Thymus (tissue), 11 donors: ENCODE measurements at regions not wholly inside any gene's neighbourhood (a gene's known extent, or its start where the extent isn't known, plus 50 kb on each side); places are given as distances from the start of the nearest gene placed in this dataset.

Experiments used
- DNase-seq, 9 donors: peaks; one replicate each; pipeline ENCODE4 v3.0.0-alpha.2; 2013; ENCODE audit warnings: low spot score in 9 of 9, low read depth in 6 of 9, missing footprints in 1 of 9
- H3K27ac ChIP-seq, 2 donors: one replicate each; pipeline ENCODE4 v1.5.1; 2013; ENCODE audit warnings: control low read depth in 1 of 2, low read depth in 1 of 2, low read length in 1 of 2, mild to moderate bottlenecking in 1 of 2, moderate library complexity in 1 of 2
- H3K27me3 ChIP-seq, 2 donors: one replicate each; pipeline ENCODE4 v1.5.1; 2013; ENCODE audit warnings: low read length in 1 of 2; ENCODE audit not compliant: control insufficient read depth in 2 of 2, insufficient read depth in 1 of 2
- H3K36me3 ChIP-seq, 2 donors: one replicate each; pipeline ENCODE4 v1.5.1; 2013; ENCODE audit warnings: low read length in 1 of 2, mild to moderate bottlenecking in 1 of 2, moderate library complexity in 1 of 2; ENCODE audit not compliant: control insufficient read depth in 2 of 2, insufficient read depth in 2 of 2
- H3K4me1 ChIP-seq, 2 donors: one replicate each; pipeline ENCODE4 v1.5.1; 2013; ENCODE audit warnings: low read length in 2 of 2; ENCODE audit not compliant: control insufficient read depth in 2 of 2, insufficient read depth in 2 of 2
- H3K4me3 ChIP-seq, 2 donors: one replicate each; pipeline ENCODE4 v1.5.1; 2013; ENCODE audit warnings: low read length in 2 of 2, control low read depth in 1 of 2, mild to moderate bottlenecking in 1 of 2
- H3K9me3 ChIP-seq, 2 donors: one replicate each; pipeline ENCODE4 v1.5.1; 2013; ENCODE audit warnings: low read length in 1 of 2, mild to moderate bottlenecking in 1 of 2; ENCODE audit not compliant: control insufficient read depth in 2 of 2, insufficient read depth in 1 of 2
- WGBS: extraction: QIAGEN DNeasy Blood & Tissue Kit; methylation state at CpG from one replicate; pipeline ENCODE4 v1.1.7; 2013; 5-methylcytosine and 5-hydroxymethylcytosine counted together
- donor health status: healthy.

DNA sequence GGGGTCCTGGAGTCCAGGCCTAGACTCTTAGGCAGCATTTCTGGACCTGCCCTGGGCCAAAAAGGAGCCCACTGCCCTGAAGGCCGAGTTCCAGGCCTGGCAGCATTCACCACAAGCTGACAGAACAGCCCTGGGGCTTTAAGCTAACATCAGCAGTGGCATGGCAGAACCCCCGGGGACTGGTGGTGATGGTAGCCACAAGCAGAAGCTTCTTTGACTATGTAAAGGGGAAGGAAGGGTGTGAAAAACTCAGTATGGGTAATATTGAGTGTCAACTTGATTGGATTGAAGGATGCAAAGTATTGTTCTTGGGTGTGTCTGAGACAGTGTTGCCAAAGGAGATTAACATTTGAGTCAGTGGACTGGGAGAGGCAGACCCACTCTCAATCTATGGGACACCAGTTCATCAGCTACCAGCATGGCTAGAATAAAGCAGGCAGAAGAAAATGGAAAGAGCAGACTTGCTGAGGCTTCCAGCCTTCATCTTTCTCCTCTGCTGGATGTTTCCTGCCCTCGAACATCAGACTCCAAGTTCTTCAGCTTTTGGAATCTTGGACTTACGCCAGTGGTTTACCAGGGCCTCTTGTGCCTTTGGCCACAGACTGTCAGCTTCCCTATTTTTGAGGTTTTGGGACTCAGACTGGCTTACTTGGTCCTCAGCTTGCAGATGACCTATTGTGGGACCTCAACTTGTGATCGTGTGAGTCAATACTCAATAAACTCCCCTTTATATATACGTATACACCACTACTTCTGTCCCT lies 661.0 kb upstream of the C9orf72 start:
- H3K4me3 ChIP-seq, result no peak overlapping the region
- H3K4me1 ChIP-seq, result no peaks in the 10 kb centered on the region
- no peaks in the 10 kb centered on the region for H3K36me3 ChIP-seq
- H3K27me3 ChIP-seq, result no peaks in the 10 kb centered on the region
- no peak for DNase-seq
- H3K27ac ChIP-seq, result no peak overlapping the region
- no peaks in the 10 kb centered on the region for H3K9me3 ChIP-seq
- 78% methylated on average over 6 of the region's 6 CpGs for WGBS

DNA sequence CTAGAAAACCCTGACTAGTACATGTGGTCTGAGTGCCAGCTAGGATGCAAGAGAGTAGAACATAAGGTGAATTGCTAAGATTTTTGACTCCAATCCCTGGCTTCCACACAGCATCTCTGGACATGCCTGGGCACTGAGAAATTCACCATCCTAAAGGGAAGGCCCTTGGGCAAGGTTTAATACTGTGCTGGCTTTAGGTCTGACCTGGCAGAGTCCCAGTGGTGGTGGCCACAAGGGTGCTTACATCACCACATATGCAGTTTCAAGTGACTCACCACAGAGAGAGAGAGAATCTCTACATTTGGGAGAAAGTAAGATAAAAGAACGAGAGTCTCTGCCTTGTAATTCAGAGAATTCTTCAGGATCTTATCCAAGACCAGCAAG lies 661.6 kb upstream of the C9orf72 start:
- 82% methylated on average over 1 of the region's 1 CpG for WGBS
- Histone ChIP-seq H3K4me3 (no peak overlapping the region), H3K9me3 (no peaks in the 10 kb centered on the region), H3K4me1 (no peaks in the 10 kb centered on the region), H3K27ac (no peak overlapping the region), H3K27me3 (no peaks in the 10 kb centered on the region), H3K36me3 (no peaks in the 10 kb centered on the region)
- DNase-seq, result no peak

DNA sequence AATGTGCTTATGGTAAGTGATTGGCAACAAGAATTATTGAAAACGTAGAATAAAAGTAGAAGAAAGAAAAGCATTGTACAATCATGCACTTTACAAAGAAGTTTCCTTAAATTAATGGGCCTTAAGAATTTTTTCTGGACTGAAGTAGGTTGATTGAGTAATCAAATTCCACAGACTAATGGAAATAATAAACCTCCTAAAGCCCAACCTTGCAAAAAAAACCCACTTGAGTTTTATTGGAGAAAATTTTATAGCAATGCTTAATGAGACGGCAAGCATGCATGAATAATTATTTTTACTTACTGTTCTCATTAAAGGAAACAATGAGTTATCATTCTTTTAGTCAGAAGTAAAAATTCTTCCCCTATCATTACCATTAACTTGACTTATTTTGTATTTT lies 676.1 kb upstream of the C9orf72 start:
- H3K36me3 ChIP-seq, result no peaks in the 10 kb centered on the region
- H3K4me1 ChIP-seq, result no peaks in the 10 kb centered on the region
- H3K27me3 ChIP-seq, result no peaks in the 10 kb centered on the region
- no peak overlapping the region for H3K27ac ChIP-seq
- no peaks in the 10 kb centered on the region for H3K9me3 ChIP-seq
- WGBS, result 81% methylated on average over 2 of the region's 2 CpGs
- no peak for DNase-seq
- no peak overlapping the region for H3K4me3 ChIP-seq

DNA sequence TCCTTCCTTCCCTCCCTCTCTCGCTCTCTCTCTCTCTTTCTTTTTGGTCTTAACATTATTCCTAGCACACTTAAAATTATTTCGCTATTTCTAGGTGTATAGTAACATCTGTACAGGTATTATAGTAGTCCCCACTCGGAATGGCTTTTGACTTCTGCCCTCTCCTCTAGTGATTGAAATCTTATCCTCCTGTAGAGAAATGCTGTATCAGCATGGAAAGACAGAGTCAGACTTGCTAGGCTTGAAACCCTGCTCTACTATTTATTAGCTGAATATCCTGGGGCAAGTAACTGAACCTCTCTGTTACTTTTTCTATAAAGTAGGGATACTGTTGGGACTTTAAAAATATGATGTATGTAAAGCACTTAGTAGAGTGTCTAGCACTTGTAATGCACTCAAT lies 681.9 kb upstream of the C9orf72 start:
- Histone ChIP-seq H3K4me3 (no peak overlapping the region), H3K36me3 (no peaks in the 10 kb centered on the region), H3K27me3 (no peaks in the 10 kb centered on the region), H3K9me3 (no peaks in the 10 kb centered on the region), H3K27ac (no peak overlapping the region), H3K4me1 (no peaks in the 10 kb centered on the region)
- no peak for DNase-seq
- WGBS, result 81% methylated on average over 3 of the region's 3 CpGs

DNA sequence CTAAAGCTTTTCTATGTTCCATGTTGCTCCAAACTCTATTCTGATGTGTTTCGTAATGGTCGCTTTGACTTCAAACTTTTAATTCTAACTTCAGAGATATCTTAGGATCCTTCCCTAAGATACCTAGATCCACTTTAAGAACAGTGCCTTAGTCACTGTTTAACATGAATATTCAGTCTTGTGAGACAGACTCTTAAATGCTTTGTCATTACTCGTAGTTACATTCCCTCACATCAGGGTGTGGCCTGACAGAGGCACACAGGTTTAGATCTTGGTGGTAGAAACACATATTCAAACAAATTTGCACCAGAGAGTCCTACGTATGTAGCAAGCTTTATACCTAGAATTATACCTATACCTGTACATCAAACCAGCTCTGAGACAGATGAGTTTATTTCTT lies 687.0 kb upstream of the C9orf72 start:
- 94% methylated on average over 4 of the region's 4 CpGs for WGBS
- Histone ChIP-seq H3K36me3 (no peaks in the 10 kb centered on the region), H3K4me1 (no peaks in the 10 kb centered on the region), H3K9me3 (no peaks in the 10 kb centered on the region), H3K27ac (no peak overlapping the region), H3K27me3 (no peaks in the 10 kb centered on the region), H3K4me3 (no peak overlapping the region)
- no peak for DNase-seq

DNA sequence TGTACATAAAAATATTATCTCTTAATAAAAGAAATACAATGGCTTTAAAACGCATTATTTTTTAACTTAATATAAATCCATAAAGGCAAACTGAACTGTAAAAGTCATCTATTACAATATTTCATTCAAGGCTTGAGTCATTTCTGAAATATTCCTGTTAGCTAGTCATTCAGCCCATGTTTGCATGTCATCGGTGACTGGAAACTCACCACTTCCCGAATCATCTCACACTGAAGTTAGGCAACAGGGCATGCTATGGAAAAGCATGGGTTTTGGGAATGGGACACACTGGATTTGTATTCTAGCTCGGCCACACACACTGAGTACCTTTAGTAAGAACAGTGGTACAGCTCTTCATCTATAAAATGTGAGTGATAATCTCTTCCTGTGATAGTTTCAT lies 691.1 kb upstream of the C9orf72 start:
- no peak overlapping the region for H3K4me3 ChIP-seq
- no peaks in the 10 kb centered on the region for H3K36me3 ChIP-seq
- H3K27ac ChIP-seq, result no peak overlapping the region
- no peak for DNase-seq
- H3K9me3 ChIP-seq, result no peaks in the 10 kb centered on the region
- no peaks in the 10 kb centered on the region for H3K4me1 ChIP-seq
- WGBS, result 90% methylated on average over 4 of the region's 4 CpGs
- H3K27me3 ChIP-seq, result no peaks in the 10 kb centered on the region

DNA sequence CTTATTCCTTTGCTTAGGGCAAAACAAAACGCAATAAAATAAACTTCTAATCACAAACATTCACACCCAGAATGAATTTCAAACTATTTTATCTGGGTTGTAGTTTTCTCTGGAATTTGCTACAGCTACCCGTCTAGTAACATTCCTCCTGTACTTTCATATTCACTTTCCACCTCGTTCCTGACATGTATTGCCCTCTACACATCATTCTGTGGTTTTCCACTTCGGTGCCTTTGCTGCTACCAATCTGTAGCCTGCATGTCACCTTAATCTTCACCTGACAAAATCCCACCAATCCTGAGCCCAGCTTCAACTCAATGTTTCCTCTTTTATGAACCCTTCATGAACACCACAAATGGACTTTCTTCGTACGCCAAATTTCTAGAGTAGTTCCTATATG lies 694.1 kb upstream of the C9orf72 start:
- Histone ChIP-seq H3K4me1 (no peaks in the 10 kb centered on the region), H3K36me3 (no peaks in the 10 kb centered on the region), H3K4me3 (no peak overlapping the region), H3K27me3 (no peaks in the 10 kb centered on the region), H3K27ac (no peak overlapping the region), H3K9me3 (no peaks in the 10 kb centered on the region)
- no peak for DNase-seq
- 85% methylated on average over 6 of the region's 6 CpGs for WGBS

DNA sequence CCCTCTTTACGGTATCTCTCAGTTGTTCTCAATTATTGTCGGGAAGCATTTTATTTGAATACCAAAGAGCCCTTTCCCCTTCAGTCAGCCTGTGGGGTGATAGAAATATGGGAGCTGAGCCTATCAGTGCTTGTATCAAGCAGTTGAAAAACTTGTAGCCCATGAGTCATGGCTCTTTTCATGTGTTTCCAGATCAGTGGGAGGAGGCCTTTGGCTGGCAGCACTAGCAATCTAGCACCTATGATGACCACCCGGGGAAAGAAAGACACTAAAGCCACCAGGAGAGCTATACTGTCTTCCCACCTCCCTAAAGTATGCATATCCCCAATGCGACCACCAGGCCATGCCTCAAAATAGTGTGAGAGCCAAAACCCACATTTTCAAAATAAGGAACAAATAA lies 696.9 kb upstream of the C9orf72 start:
- Histone ChIP-seq H3K27me3 (no peaks in the 10 kb centered on the region), H3K4me3 (no peak overlapping the region), H3K27ac (no peak overlapping the region), H3K9me3 (no peaks in the 10 kb centered on the region), H3K4me1 (no peaks in the 10 kb centered on the region), H3K36me3 (no peaks in the 10 kb centered on the region)
- 90% methylated on average over 4 of the region's 4 CpGs for WGBS
- no peak for DNase-seq

DNA sequence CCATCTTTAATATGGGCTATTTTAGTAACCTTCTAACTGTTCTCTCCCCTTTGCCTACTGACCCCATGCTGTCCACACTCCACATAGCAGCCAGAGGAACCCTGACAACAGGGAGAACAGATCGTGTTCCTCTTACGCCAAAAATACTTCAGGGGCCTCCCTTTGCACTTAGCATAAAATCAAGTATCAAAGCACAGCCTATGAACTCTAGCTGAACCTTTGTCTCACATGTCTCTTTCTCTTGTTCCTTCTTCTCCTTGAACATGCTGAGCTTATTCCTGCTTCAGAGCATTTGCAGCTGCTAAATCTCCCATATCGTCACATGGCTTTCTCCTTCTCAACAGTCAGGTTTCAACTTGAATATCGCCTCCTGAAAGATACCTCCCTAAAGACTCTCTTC lies 698.8 kb upstream of the C9orf72 start:
- Histone ChIP-seq H3K4me1 (no peaks in the 10 kb centered on the region), H3K36me3 (no peaks in the 10 kb centered on the region), H3K27ac (no peak overlapping the region), H3K9me3 (no peaks in the 10 kb centered on the region), H3K27me3 (no peaks in the 10 kb centered on the region), H3K4me3 (no peak overlapping the region)
- no peak for DNase-seq
- 93% methylated on average over 4 of the region's 4 CpGs for WGBS

DNA sequence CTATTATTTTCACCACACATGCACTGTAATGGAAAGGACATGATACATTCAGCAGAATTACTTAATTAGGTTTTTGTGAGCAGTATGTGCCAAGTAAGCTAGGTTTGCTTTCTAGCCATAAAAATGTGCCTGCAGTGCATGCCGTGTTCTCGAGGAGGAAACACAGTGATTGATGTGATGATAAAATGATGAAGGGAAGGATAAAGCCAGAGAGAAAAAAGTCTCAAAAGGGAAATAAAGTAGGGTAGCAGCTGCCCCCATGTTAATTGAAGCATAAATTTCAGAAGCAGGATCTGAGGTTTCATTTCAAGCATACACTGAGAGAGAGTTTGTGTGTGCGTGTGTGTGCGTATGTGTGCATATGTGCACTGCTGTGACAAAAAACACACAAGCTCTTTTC lies 714.2 kb upstream of the C9orf72 start:
- Histone ChIP-seq H3K27ac (no peak overlapping the region), H3K4me3 (no peak overlapping the region), H3K9me3 (no peaks in the 10 kb centered on the region), H3K4me1 (no peaks in the 10 kb centered on the region), H3K27me3 (no peaks in the 10 kb centered on the region), H3K36me3 (no peaks in the 10 kb centered on the region)
- WGBS, result 57% methylated on average over 4 of the region's 4 CpGs
- DNase-seq, result no peak
